GM12878 (cell line): ENCODE measurements at regions not wholly inside any gene's neighbourhood (a gene's known extent, or its start where the extent isn't known, plus 50 kb on each side); places are given as distances from the start of the nearest gene placed in this dataset.
A peak's percentile ranks its signal among the peaks of the same experiment; 100 is the strongest.

Experiments used
- ATAC-seq: fragments of 200-7000 bp; cut with Tn5 transposase; 3 replicates; pipeline ENCODE4 v1.9.1; 2020; ENCODE audit warnings: mild to moderate bottlenecking, moderate library complexity
- BruUV-seq: library from RNA; stranded (reverse); fragments of 400-500 nt; replicated peaks from 2 replicates; lab custom pipeline; 2021; lab: Mats Ljungman, UMichigan
- CTCF ChIA-PET: fragments of 300-600 bp; sonication (Branson Sonifier 250); formaldehyde crosslinking; extraction: SDS; loops from one replicate; lab custom pipeline; 2021; ENCODE audit warnings: inconsistent platforms; lab: Yijun Ruan, JAX
- POLR2A ChIA-PET: fragments of 350-600 bp; formaldehyde crosslinking; extraction: SDS; loops from one replicate; lab custom pipeline; 2021; ENCODE audit warnings: inconsistent platforms; lab: Charles Lee
- RAD21 ChIA-PET: fragments of 300-600 bp; sonication (Branson Sonifier 250); formaldehyde crosslinking; loops from one replicate; lab custom pipeline; 2023; ENCODE audit warnings: antibody characterized with exemption; ENCODE audit not compliant: unreplicated experiment; lab: Charles Lee
- SMC1A ChIA-PET: fragments of 300-600 bp; sonication (Branson Sonifier 250); formaldehyde crosslinking; loops from one replicate; lab custom pipeline; 2023; ENCODE audit not compliant: unreplicated experiment, uncharacterized antibody; lab: Charles Lee
- DNase-seq: peaks from one replicate; pipeline ENCODE4 v3.0.0-alpha.2; 2011; ENCODE audit warnings: low read depth, low spot score
- FAIRE-seq: peaks from 3 replicates; lab custom pipeline; 2011; peaks lifted over from hg19 to GRCh38; lab: Jason Lieb, UNC
- H2AFZ ChIP-seq: 2 replicates; pipeline ENCODE4 v1.6.0; 2011; ENCODE audit warnings: low read depth, low read length, control low read depth; ENCODE audit not compliant: control insufficient read depth
- H3K27ac ChIP-seq: 2 replicates; pipeline ENCODE4 v1.5.1; 2011; ENCODE audit warnings: control low read depth; ENCODE audit not compliant: control insufficient read depth, insufficient read depth
- H3K27me3 ChIP-seq, 2 experiments: replicated peaks in 1 of 2; 2 replicates each; pipeline versions ENCODE4 v1.6.0 to v1.6.1; 2011; ENCODE audit warnings: low read length in 1 of 2; ENCODE audit not compliant: control insufficient read depth in 2 of 2, insufficient read depth in 2 of 2
- H3K36me3 ChIP-seq, 2 experiments: 2 replicates each; pipeline ENCODE4 v1.5.1; 2011; ENCODE audit warnings: low read length in 1 of 2; ENCODE audit not compliant: control insufficient read depth in 2 of 2, insufficient read depth in 2 of 2
- H3K4me1 ChIP-seq: 2 replicates; pipeline ENCODE4 v1.6.1; 2011; ENCODE audit warnings: mild to moderate bottlenecking, low read length, moderate library complexity, mixed read lengths; ENCODE audit not compliant: control insufficient read depth, insufficient read depth
- H3K4me2 ChIP-seq: 2 replicates; pipeline ENCODE4 v1.6.0; 2011; ENCODE audit warnings: control low read depth; ENCODE audit not compliant: control insufficient read depth, insufficient read depth
- H3K4me3 ChIP-seq: fragments of 200-600 bp; sonication (generic); 2 replicates; pipeline ENCODE4 v1.5.1; 2016
- H3K79me2 ChIP-seq: 2 replicates; pipeline ENCODE4 v1.6.0; 2011; ENCODE audit warnings: low read length; ENCODE audit not compliant: control insufficient read depth, insufficient read depth
- H3K9ac ChIP-seq: 2 replicates; pipeline ENCODE4 v1.8.0; 2011; ENCODE audit warnings: low read length, control low read depth, mixed read lengths; ENCODE audit not compliant: control insufficient read depth, insufficient read depth
- H3K9me3 ChIP-seq: replicated peaks from 3 replicates; pipeline ENCODE4 v1.5.1; 2011; ENCODE audit warnings: mild to moderate bottlenecking, low read length; ENCODE audit not compliant: control insufficient read depth, insufficient read depth
- H4K20me1 ChIP-seq: 2 replicates; pipeline ENCODE4 v1.6.0; 2011; ENCODE audit not compliant: control insufficient read depth, insufficient read depth
- MYB ChIP-seq: fragments of 150-350 bp; IDR thresholded peaks from 2 replicates; pipeline ENCODE4 v1.6.1; 2014; ENCODE audit warnings: mild to moderate bottlenecking, low read depth, low read length, borderline replicate concordance
- PML ChIP-seq: IDR thresholded peaks from 2 replicates; pipeline ENCODE4 v1.6.1; 2012; ENCODE audit warnings: low read length, inconsistent platforms
- RAD21 ChIP-seq: IDR thresholded peaks from 2 replicates; pipeline ENCODE4 v1.6.1; 2011; ENCODE audit warnings: mild to moderate bottlenecking, low read depth, low read length, moderate library complexity; ENCODE audit not compliant: insufficient read depth
- RUNX3 ChIP-seq: IDR thresholded peaks from 2 replicates; pipeline ENCODE4 v1.6.1; 2012; ENCODE audit warnings: low read length, inconsistent platforms
- SMC3 ChIP-seq: IDR thresholded peaks from 2 replicates; pipeline ENCODE4 v1.6.1; 2011; ENCODE audit warnings: low read length, improper control_type of control experiment, borderline replicate concordance
- ZNF217 ChIP-seq: fragments of 450-650 bp; IDR thresholded peaks from 2 replicates; pipeline ENCODE4 v1.6.1; 2017; ENCODE audit warnings: antibody characterized with exemption, mild to moderate bottlenecking
- WGBS: methylation state at CpG from one replicate; pipeline ENCODE4 v1.1.6; 2016; ENCODE audit warnings: low lambda C conversion rate; ENCODE audit not compliant: insufficient replicate concordance, insufficient coverage; ENCODE audit errors: missing lambda C conversion rate; 5-methylcytosine and 5-hydroxymethylcytosine counted together
- in situ Hi-C: fragments of 300-500 bp; cut with MboI; formaldehyde crosslinking; loops from 9 replicates; pipeline ENCODE4 v1.14.3; 2018; ENCODE audit warnings: mixed read lengths
- intact Hi-C: fragments of 100-400 bp; cut with micrococcal nuclease; formaldehyde crosslinking; loops from one replicate; pipeline ENCODE4 v1.14.2; 2022; ENCODE audit not compliant: unreplicated experiment
- TF ChIP-seq, protein P1 (sequence below), 3 experiments: IDR thresholded peaks in 2 of 3; conservative IDR thresholded peaks in 1 of 3; 2 replicates each; pipeline ENCODE4 v1.5.1; 2011; ENCODE audit warnings: low read depth in 3 of 3, low read length in 3 of 3, mild to moderate bottlenecking in 3 of 3, control low read depth in 2 of 3, moderate library complexity in 2 of 3, inconsistent platforms in 1 of 3, mixed read lengths in 1 of 3; ENCODE audit not compliant: control insufficient read depth in 2 of 3, insufficient read depth in 1 of 3; ENCODE audit errors: extremely low read depth in 1 of 3
- TF ChIP-seq, protein P2 (sequence below): fragments of 450-650 bp; IDR thresholded peaks from 2 replicates; pipeline ENCODE4 v1.6.1; 2017; ENCODE audit warnings: low read depth, mild to moderate bottlenecking, moderate library complexity
- TF ChIP-seq, protein P3 (sequence below): IDR thresholded peaks from 2 replicates; pipeline ENCODE4 v1.6.1; 2012; ENCODE audit warnings: low read depth, low read length, improper control_type of control experiment

DNA sequence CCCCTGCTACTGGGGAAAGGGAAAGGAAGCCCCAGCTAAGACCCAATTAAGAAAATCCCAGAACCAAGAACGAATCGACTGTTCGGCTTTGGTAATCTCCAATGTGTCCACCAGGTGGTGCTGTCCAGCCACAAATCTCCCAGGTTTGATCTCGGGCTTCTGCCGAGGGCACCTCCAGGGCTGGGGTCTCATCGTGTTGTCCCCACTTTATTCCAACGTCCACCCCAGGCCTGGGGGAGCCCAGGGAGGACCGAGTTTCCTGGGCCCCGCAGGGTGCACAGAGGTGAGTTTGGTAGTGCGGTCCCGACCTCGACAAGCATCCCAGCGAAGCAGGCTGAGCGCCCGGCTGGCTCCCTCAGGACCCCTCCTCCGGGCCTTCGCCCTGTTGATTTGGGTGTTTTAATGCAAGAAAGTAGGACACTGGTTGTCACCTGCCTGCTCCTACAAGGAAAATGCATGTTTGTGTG lies 185.1 kb downstream of the GOLGA6L6 start:
- in situ Hi-C loops: no loop called here
- CTCF ChIA-PET: interaction anchor here (0.7 to 3.9 kb wide), 3 partner anchors 8 to 1868 kb away, joined by 3 to 35 read pairs (median 4); no protein-coding TSS in a partner anchor
- DNase-seq (no peak), ATAC-seq (peak; percentile 81), FAIRE-seq (peak; percentile 93)
- H3K79me2 ChIP-seq: no peaks in the 10 kb centered on the region
- no TSS peak for BruUV-seq
- no peaks in the 10 kb centered on the region; the same call in 2 of the 3 replicates for H3K9me3 ChIP-seq
- H3K4me2 ChIP-seq: no peak overlapping the region
- SMC1A ChIA-PET: interaction anchor here (2.7 kb wide), 1 partner anchor 1866 kb away, joined by 10 read pairs; no protein-coding TSS in a partner anchor
- no peak overlapping the region for H2AFZ ChIP-seq
- no peaks in the 10 kb centered on the region; the same call in 1 of the 2 replicates for H3K4me1 ChIP-seq
- POLR2A ChIA-PET: no interaction called here
- RAD21 ChIA-PET: interaction anchor here (1.0 to 1.3 kb wide), 3 partner anchors 1865 to 1869 kb away, joined by 3 to 12 read pairs (median 4); no protein-coding TSS in a partner anchor
- intact Hi-C loops: no loop called here
- no peak overlapping the region for H3K9ac ChIP-seq
- no peak overlapping the region for H3K27ac ChIP-seq
- TF ChIP-seq, protein P1, sequence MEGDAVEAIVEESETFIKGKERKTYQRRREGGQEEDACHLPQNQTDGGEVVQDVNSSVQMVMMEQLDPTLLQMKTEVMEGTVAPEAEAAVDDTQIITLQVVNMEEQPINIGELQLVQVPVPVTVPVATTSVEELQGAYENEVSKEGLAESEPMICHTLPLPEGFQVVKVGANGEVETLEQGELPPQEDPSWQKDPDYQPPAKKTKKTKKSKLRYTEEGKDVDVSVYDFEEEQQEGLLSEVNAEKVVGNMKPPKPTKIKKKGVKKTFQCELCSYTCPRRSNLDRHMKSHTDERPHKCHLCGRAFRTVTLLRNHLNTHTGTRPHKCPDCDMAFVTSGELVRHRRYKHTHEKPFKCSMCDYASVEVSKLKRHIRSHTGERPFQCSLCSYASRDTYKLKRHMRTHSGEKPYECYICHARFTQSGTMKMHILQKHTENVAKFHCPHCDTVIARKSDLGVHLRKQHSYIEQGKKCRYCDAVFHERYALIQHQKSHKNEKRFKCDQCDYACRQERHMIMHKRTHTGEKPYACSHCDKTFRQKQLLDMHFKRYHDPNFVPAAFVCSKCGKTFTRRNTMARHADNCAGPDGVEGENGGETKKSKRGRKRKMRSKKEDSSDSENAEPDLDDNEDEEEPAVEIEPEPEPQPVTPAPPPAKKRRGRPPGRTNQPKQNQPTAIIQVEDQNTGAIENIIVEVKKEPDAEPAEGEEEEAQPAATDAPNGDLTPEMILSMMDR (IDR thresholded peaks at IDR 0.05 in 2 of 3, conservative IDR thresholded peaks at IDR 0.05 in 1 of 3; ENCODE audit: control insufficient read depth in 2 of 3, extremely low read depth in 1 of 3, insufficient read depth in 1 of 3, low read depth in 3 of 3, low read length in 3 of 3): peak; percentile 52 to 70 (median 68)
- TF ChIP-seq MYB: no peak
- TF ChIP-seq PML: no peak
- no peak for TF ChIP-seq RUNX3
- peak; percentile 82 for TF ChIP-seq SMC3
- no peak for TF ChIP-seq ZNF217
- TF ChIP-seq, protein P2, sequence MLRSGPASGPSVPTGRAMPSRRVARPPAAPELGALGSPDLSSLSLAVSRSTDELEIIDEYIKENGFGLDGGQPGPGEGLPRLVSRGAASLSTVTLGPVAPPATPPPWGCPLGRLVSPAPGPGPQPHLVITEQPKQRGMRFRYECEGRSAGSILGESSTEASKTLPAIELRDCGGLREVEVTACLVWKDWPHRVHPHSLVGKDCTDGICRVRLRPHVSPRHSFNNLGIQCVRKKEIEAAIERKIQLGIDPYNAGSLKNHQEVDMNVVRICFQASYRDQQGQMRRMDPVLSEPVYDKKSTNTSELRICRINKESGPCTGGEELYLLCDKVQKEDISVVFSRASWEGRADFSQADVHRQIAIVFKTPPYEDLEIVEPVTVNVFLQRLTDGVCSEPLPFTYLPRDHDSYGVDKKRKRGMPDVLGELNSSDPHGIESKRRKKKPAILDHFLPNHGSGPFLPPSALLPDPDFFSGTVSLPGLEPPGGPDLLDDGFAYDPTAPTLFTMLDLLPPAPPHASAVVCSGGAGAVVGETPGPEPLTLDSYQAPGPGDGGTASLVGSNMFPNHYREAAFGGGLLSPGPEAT: no peak
- TF ChIP-seq RAD21: peak; percentile 71
- TF ChIP-seq, protein P3, sequence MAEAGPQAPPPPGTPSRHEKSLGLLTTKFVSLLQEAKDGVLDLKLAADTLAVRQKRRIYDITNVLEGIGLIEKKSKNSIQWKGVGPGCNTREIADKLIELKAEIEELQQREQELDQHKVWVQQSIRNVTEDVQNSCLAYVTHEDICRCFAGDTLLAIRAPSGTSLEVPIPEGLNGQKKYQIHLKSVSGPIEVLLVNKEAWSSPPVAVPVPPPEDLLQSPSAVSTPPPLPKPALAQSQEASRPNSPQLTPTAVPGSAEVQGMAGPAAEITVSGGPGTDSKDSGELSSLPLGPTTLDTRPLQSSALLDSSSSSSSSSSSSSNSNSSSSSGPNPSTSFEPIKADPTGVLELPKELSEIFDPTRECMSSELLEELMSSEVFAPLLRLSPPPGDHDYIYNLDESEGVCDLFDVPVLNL: no peak
- no peak overlapping the region for H3K4me3 ChIP-seq
- H3K36me3 ChIP-seq: no peaks in the 10 kb centered on the region
- 35% methylated on average over 17 of the region's 17 CpGs for WGBS
- no peaks in the 10 kb centered on the region for H4K20me1 ChIP-seq
- H3K27me3 ChIP-seq: no peaks in the 10 kb centered on the region; a peak in 1 of 4 replicates
